Gastroesophageal sphincter (tissue), 3 donors: ENCODE measurements at regions not wholly inside any gene's neighbourhood (a gene's known extent, or its start where the extent isn't known, plus 50 kb on each side); places are given as distances from the start of the nearest gene placed in this dataset.

Source experiments
- CTCF ChIP-seq, 4 experiments: fragments of 200-600 bp in 2 of 4; fragments of 450-650 bp in 2 of 4; sonication (generic) in 1 of 4; IDR thresholded peaks; one replicate each; pipeline ENCODE4 v1.5.1; 2017 to 2019; ENCODE audit warnings: antibody characterized with exemption in 4 of 4, mild to moderate bottlenecking in 2 of 4, moderate library complexity in 2 of 4
- EP300 ChIP-seq: sonication (generic); formaldehyde crosslinking; IDR thresholded peaks from one replicate; pipeline ENCODE4 v1.6.1; 2017; ENCODE audit warnings: antibody characterized with exemption, mild to moderate bottlenecking
- POLR2A ChIP-seq, 2 donors: fragments of 450-650 bp; IDR thresholded peaks; one replicate each; pipeline ENCODE4 v1.6.1; 2017; ENCODE audit warnings: antibody characterized with exemption in 2 of 2, mild to moderate bottlenecking in 2 of 2, moderate library complexity in 1 of 2
- POLR2AphosphoS5 ChIP-seq: sonication (generic); formaldehyde crosslinking; IDR thresholded peaks from one replicate; pipeline ENCODE4 v1.6.1; 2017; ENCODE audit warnings: antibody characterized with exemption

GRCh38 chr9:1431461-1431860 lies 381.3 kb downstream of the DMRT2 start:
- TF ChIP-seq POLR2A (IDR thresholded peaks at IDR 0.05): no peak
- no peak for TF ChIP-seq CTCF (IDR thresholded peaks at IDR 0.05)
- no peak for TF ChIP-seq POLR2AphosphoS5
- no peak for TF ChIP-seq EP300
